DMS79 treated with DMSO at 0.1 percent for 48 hours (cell line): ENCODE measurements at regions not wholly inside any gene's neighbourhood (a gene's known extent, or its start where the extent isn't known, plus 50 kb on each side); places are given as distances from the start of the nearest gene placed in this dataset.

Source experiments
- DNase-seq: peaks from one replicate; lab custom pipeline; 2025; lab: John Stamatoyannopoulos, UW

- DNase-seq = no peak
Measured at GRCh38 chr4:140281828-140282552, 91.5 kb upstream of the SCOC start.

- DNase-seq = no peak
Measured at GRCh38 chr4:140277576-140277975, 95.9 kb upstream of the SCOC start.

DNA sequence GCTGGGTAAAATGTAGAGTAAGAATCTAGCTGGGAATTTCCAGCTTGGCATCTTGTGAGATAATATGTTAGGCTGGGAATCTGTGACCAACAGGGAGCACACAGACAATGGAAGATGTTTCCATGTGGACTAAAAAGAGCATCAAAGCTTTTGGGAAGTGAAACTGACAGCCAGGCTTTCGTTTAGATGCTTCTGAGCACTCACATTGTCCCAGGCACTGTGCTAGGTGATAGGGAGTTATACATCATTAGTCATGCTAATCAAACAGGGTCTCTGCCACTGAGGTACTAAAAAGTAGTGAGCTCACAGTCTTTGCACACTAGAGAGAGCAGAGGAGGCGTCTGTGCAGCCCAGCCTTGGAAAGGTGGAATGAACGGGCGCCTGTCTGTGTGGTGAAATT is 101.9 kb upstream of the SCOC start:
- DNase-seq = no peak

- DNase-seq = no peak
Measured at GRCh38 chr4:140269369-140269768, 104.1 kb upstream of the SCOC start.

GRCh38 chr4:140268186-140268841 is 105.1 kb upstream of the SCOC start:
- no peak for DNase-seq

DNA sequence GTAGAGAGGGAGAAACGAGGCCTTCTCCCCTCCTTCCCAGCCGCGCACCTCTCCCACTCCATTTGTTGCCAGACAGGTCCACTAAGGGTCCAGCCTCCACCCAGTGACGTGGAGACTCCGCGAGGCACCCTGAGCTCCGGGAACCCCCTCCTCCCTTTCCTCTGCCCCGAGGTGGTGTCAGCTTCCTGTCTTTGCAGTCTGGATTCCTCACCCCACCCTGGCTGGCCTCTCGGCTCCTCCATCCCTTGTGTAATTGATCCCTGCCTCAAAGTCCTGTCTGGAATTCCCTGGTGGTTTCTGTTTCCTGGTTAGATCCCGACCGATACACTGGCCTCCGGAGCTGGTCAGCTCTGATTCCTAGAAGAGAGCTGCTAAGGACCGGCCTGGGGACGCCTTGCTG is 105.9 kb upstream of the SCOC start:
- no peak for DNase-seq

DNA sequence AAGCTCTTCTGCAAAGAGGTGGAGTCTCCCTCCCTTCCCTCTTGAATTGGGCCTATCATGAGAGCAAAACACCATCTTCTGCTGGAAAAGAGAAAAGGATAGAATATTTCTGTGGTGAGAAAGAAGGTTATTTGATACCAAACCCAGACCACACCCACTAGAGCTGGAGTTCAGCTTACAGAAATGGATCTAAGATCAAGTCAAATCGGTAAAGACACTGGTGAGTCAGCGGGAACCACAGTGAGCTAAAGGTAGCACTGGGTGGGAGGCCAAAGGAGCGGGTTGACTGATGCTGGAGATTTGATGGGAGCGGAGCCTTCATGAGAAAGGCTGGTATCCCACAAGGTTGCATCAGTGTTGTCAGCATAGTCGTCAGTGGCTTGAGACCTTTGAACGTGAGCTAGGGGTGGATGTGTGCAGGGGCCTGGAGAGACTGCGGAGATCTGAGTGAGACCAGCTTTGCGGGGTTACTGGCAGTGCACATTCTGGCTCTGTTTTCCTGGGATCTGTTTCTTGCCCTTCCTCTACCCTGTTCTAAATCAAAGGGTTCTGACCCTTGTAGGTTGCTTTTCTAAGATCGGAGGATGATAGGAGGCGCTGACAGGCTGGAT is 106.4 kb upstream of the SCOC start:
- no peak for DNase-seq

GRCh38 chr4:140260227-140260626 is 106.2 kb upstream of the MAML3 start:
- DNase-seq = no peak

GRCh38 chr4:140258476-140258875 is 104.5 kb upstream of the MAML3 start:
- no peak for DNase-seq

DNA sequence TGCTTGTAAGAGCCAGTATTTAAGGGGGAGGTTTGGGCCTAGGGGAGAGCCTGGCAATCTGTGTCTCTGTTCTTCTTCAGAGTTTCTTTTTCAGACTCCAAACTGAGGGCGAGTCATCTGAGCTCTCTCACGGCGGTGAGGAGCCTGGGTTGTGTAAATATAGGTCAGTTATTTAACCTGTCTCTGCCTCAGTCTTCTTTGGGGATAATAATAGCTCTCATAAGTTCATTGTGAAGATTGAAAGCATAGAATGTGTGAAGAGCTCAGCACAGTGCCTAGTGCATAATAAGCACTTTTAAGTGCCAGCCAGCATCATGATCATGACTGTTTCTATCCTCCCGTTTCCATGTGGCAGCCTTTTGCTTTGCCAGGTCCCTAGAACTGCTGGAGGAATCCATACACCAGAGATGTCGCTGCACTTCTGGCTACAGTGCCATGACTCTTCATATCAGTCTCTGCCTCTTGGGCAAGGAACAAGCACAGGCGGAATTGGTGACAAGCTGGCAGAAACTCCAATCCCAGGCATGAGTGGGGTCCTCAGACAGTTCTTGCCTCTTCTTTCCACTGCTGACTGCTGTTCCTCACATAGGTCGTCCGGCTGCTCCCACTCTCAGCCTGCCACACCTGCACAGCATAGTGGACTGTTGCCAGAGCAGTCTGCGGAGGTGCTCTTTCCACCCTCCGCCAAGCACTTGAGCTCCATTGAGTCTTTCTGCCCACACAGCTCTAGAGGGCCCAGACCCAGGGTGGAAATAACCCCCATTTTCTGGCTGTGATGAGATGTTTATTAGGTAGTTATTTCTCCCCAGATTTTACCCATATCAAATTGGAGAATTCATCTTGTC is 103.7 kb upstream of the MAML3 start:
- DNase-seq = peak; percentile 51

- DNase-seq = no peak
Measured at GRCh38 chr4:140256941-140257340, 103.0 kb upstream of the MAML3 start.

DNA sequence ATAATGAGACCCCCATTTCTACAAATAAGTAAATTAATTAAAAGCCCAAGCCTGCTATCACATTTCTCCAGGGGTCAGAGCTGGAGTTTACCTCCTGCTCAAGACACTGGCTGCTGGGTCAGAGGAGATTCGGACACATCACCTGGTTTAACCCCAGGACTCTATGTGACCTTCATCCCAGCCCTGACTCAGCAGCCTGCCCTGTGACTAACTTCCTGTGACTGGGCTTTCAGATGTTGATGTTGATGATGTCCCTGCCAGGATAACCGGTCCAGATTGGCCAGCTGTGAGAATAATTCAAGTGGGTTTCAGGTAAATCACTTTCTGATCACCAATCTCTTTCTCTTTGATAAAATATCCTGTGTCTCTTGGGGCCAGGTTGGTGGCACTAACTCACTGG is 102.4 kb upstream of the MAML3 start:
- DNase-seq = no peak

GRCh38 chr4:140255927-140256326 is 101.9 kb upstream of the MAML3 start:
- no peak for DNase-seq

DNA sequence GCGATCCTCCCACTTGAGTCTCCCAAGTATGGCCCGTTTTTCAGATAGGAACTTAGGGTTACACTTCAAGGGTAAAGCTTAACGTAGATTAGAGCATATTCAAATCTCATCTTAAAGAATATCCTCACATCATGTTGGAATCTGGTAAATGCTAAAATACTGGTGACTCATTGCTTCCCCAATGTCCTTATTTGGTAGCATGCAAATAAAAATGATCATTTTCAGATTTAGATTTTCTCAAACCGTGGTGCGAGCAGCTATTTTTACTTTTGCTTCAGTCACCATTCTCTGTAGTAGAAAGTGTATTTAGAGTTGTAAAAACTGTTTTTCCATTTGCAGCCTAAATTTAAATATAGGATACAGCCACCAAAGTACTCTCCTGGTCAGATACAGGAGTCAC is 101.5 kb upstream of the MAML3 start:
- DNase-seq = no peak

GRCh38 chr4:140254651-140255299 is 100.8 kb upstream of the MAML3 start:
- DNase-seq = no peak

- no peak for DNase-seq
Measured at GRCh38 chr4:140253556-140254027, 99.6 kb upstream of the MAML3 start.

DNA sequence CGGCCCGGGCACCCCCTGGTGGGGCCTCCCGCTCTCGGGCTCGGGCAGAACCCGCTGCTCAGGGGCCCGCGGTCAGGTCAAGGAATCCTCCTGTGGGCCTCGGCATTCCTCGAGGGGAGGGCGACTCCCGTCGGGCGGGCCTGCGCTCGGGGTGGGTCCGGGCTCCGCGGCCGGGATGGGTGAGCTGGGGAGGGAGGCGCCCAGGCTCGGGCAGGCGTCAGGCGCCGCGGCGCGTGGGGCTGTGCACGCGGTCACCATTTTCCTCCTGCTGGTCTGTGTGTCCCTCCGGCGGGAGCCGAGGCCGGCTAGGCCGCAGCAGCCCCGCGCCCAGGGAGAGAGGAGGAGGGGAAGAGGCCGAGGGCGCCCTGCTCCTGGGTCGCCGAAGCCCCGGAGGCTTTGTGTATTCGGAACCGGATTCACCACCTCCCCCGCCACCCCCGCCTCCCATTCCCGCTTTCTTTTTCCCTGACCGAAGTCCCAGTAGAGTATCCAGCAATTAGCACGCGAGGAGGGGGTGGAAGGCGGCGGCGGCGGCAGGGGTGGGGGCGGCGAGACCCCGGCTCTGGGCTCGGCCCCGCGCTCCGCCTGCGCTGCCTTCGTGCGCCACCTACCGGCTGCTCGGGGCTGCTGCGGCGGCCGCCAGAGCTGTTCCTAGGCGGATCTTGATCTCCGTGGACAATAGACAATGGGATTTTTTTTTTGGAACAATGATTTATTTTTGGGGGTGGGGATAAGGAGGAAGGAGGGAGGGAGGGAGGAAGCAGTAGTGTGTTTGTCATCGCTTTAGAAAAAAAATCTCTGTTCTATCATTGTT is 99.0 kb upstream of the MAML3 start:
- peak; percentile 67 for DNase-seq

DNA sequence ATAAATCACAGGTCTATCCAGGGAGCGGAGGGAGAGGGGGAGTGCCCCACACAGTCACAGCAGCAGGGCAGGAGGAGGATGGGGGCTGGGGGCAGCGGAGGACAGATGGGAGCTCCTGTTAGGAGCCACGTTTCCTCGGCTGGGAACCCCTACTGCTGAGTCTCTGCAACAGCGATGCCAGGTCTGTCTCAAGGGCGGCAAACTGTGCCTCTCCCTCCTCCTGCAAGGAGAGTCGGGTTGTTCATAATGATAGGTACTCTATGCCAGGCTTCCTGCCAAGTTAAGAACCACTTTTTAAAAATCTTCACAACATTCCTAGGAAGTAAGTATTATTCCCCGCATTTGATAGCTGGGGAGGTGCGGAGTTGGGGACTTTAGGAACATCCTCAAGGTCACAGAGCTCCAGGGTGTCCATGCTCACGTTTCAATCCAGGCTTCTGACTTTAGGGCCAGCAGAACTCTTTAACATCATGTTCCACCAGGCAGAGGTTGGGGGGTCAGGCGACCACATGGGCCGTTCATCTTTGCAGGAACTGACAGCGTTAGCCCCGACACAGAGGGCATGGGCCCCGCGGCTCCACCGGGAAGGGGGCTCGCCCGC is 98.3 kb upstream of the MAML3 start:
- DNase-seq = peak; percentile 60

DNA sequence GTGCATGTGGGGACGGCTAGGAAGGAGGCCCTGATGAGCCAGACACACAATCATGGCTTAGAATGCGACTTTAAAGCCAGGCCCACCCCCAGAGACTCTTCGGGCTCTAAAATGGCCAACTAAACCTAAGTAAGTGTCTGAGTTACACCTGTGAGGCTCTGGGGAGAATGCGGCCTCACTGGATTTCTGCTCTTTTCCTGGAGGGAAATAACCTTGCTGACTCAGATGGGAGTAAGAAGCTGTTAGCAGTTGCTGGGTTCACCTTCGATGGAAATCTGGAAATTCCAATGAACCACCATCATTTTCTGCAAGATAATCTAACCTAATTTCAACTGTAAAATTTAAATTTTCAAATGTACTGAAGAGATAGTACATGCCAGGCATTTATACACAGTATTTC is 97.6 kb upstream of the MAML3 start:
- DNase-seq = no peak

- DNase-seq = no peak
Measured at GRCh38 chr4:140250989-140251552, 97.1 kb upstream of the MAML3 start.
